Cardiac muscle cell (in vitro differentiated cells and primary cell): ENCODE measurements at regions not wholly inside any gene's neighbourhood (a gene's known extent, or its start where the extent isn't known, plus 50 kb on each side); places are given as distances from the start of the nearest gene placed in this dataset.

Experiments
- DNase-seq, 2 donors: peaks; one replicate each; pipeline versions ENCODE4 v3.0.0 to v3.0.0-alpha.2; 2010 to 2017; ENCODE audit warnings: low read depth in 1 of 2, low spot score in 1 of 2
- H3K27ac ChIP-seq: fragments of 200-600 bp; sonication (generic); 2 replicates; pipeline ENCODE4 v1.5.1; 2016
- H3K27me3 ChIP-seq: fragments of 200-600 bp; sonication (generic); 2 replicates; pipeline ENCODE4 v1.6.0; 2016; ENCODE audit warnings: control low read depth
- H3K36me3 ChIP-seq: fragments of 200-600 bp; sonication (generic); 2 replicates; pipeline ENCODE4 v1.5.1; 2016; ENCODE audit warnings: control low read depth
- H3K4me1 ChIP-seq: fragments of 200-600 bp; sonication (generic); 2 replicates; pipeline ENCODE4 v1.8.1; 2017; ENCODE audit warnings: low read depth, mild to moderate bottlenecking, mixed run types
- H3K4me3 ChIP-seq: fragments of 200-600 bp; sonication (generic); 2 replicates; pipeline ENCODE4 v1.5.1; 2016; ENCODE audit warnings: mild to moderate bottlenecking
- H3K9me3 ChIP-seq: fragments of 200-600 bp; sonication (generic); 2 replicates; pipeline ENCODE4 v1.5.1; 2017; ENCODE audit warnings: low read depth, mild to moderate bottlenecking, control low read depth
- CTCF ChIP-seq: IDR thresholded peaks from 2 replicates; pipeline ENCODE4 v1.5.1; 2012; ENCODE audit warnings: low read depth, mild to moderate bottlenecking, low read length

GRCh38 chr17:34045990-34046389 is 209.1 kb upstream of the CCL2 start:
- Histone ChIP-seq H3K4me1 (no peaks in the 10 kb centered on the region), H3K4me3 (no peak overlapping the region), H3K9me3 (no peaks in the 10 kb centered on the region), H3K27ac (no peak overlapping the region), H3K27me3 (no peaks in the 10 kb centered on the region), H3K36me3 (no peaks in the 10 kb centered on the region)
- DNase-seq: no peak
- no peak for TF ChIP-seq CTCF

DNA sequence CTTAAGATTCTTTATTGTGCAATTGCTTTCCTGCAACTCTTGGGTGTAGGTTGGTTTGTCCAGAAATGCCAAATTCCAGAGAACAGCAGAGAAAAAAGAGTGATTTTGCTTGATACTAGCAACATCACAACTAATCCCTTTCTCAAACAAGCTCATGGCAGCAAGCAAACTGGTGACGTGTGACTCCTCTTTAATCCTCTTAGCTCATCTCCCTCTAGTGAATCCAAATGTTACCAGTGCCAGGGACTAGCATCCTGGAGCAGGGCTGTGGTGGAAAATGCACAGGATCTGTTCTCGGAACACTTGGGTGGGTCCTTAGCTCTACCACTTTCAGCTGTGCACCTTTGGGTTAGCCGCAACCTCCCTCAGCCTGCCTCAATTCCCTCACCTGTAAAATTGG is 204.0 kb upstream of the CCL2 start:
- Histone ChIP-seq H3K4me1 (no peaks in the 10 kb centered on the region), H3K4me3 (no peak overlapping the region), H3K36me3 (no peaks in the 10 kb centered on the region), H3K27ac (no peak overlapping the region), H3K27me3 (no peaks in the 10 kb centered on the region), H3K9me3 (no peaks in the 10 kb centered on the region)
- DNase-seq: no peak
- TF ChIP-seq CTCF: no peak

DNA sequence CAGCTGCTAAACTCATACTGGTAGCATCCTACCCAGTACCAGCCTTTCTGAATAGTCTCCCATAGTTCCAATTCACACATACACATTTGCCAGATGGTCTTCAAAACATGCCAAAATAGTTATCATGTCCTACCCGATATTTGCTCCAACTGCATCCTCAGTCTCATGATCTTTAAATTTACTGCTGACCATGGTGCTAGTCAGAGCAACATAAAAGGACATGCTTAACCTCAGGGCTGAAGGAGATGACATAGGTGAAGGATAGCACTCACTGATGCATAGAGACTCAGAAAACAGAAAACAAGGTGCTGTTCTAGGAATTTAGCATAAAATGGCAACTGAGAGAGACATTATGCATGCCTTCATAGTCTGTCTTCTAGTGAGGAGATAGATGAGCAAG is 200.6 kb upstream of the CCL2 start:
- Histone ChIP-seq H3K27ac (no peak overlapping the region), H3K4me3 (no peak overlapping the region), H3K4me1 (no peaks in the 10 kb centered on the region), H3K9me3 (no peaks in the 10 kb centered on the region), H3K27me3 (no peaks in the 10 kb centered on the region), H3K36me3 (no peaks in the 10 kb centered on the region)
- DNase-seq: no peak
- no peak for TF ChIP-seq CTCF

DNA sequence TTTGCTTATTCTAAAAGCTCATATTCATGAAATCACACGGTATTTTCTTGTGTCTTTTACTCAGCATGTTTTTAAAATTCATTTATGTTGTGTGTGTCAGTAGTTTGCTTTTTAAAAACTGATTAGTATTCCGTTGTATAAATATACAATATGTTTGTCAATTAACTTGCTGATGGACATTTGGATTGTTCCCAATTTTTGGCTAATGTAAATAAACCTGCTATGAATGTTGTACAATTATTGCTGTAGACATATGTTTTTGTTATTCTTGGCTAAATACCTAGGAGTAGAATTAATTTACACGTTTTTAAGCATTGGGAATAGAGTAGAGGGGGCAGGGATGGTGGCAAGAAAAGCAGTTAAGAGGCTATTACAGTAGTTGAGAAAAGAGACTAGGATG is 199.5 kb upstream of the CCL2 start:
- no peak for TF ChIP-seq CTCF
- Histone ChIP-seq H3K27ac (no peak overlapping the region), H3K4me1 (no peaks in the 10 kb centered on the region), H3K4me3 (no peak overlapping the region), H3K27me3 (no peaks in the 10 kb centered on the region), H3K36me3 (no peaks in the 10 kb centered on the region), H3K9me3 (no peaks in the 10 kb centered on the region)
- DNase-seq: no peak

GRCh38 chr17:34059423-34060220 is 195.5 kb upstream of the CCL2 start:
- no peaks in the 10 kb centered on the region for H3K9me3 ChIP-seq

More at GRCh38 chr17:34059423-34060220, 195.5 kb upstream of the CCL2 start:
- Histone ChIP-seq H3K27me3 (no peaks in the 10 kb centered on the region), H3K4me3 (no peak overlapping the region), H3K36me3 (no peaks in the 10 kb centered on the region), H3K27ac (no peak overlapping the region), H3K4me1 (no peaks in the 10 kb centered on the region)
- TF ChIP-seq CTCF: no peak
- DNase-seq: no peak
